Adrenal gland (tissue), 9 donors: ENCODE measurements at regions not wholly inside any gene's neighbourhood (a gene's known extent, or its start where the extent isn't known, plus 50 kb on each side); places are given as distances from the start of the nearest gene placed in this dataset.

Source experiments
- DNase-seq, 7 donors: peaks; one replicate each; pipeline ENCODE4 v3.0.0-alpha.2; 2019 to 2020
- H3K27ac ChIP-seq, 5 donors: fragments of 200-600 bp; sonication (generic) in 4 of 5; 1 replicate in 3 of 5; 2 replicates in 2 of 5; pipeline versions ENCODE4 v1.5.1 to v1.8.0; 2016 to 2020; ENCODE audit warnings: mild to moderate bottlenecking in 1 of 5
- H3K27me3 ChIP-seq: fragments of 200-600 bp; 2 replicates; pipeline ENCODE4 v1.8.0; 2021
- H3K36me3 ChIP-seq, 2 donors: fragments of 200-600 bp; replicated peaks in 1 of 2; 1 replicate in 1 of 2; 2 replicates in 1 of 2; pipeline versions ENCODE4 v1.5.1 to v1.8.0; 2018 to 2022
- H3K4me1 ChIP-seq, 2 donors: fragments of 200-600 bp; replicated peaks in 1 of 2; 1 replicate in 1 of 2; 2 replicates in 1 of 2; pipeline versions ENCODE4 v1.5.1 to v1.8.0; 2018 to 2021
- H3K4me3 ChIP-seq, 4 donors: fragments of 200-600 bp; sonication (generic) in 3 of 4; one replicate each; pipeline ENCODE4 v1.5.1; 2016 to 2018
- H3K9me3 ChIP-seq, 3 donors: fragments of 200-600 bp; sonication (generic) in 1 of 3; replicated peaks in 1 of 3; 1 replicate in 2 of 3; 2 replicates in 1 of 3; pipeline versions ENCODE4 v1.5.1 to v1.8.0; 2016 to 2021
- POLR2A ChIP-seq, 2 donors: fragments of 450-650 bp; IDR thresholded peaks; one replicate each; pipeline ENCODE4 v1.6.1; 2017; ENCODE audit warnings: antibody characterized with exemption in 2 of 2, mild to moderate bottlenecking in 2 of 2, moderate library complexity in 1 of 2
- WGBS, 4 donors: extraction: QIAGEN DNeasy Blood & Tissue Kit in 2 of 4; methylation state at CpG; one replicate each; pipeline versions ENCODE4 v1.1.5 to v1.1.7; 2013 to 2017; 5-methylcytosine and 5-hydroxymethylcytosine counted together
- intact Hi-C, 2 donors: fragments of 100-400 bp; cut with DNase I; formaldehyde crosslinking; loops; one replicate each; pipeline versions ENCODE4 v1.14.1 to v1.15.0; 2022 to 2023
- TF ChIP-seq, protein P1 (sequence below), 6 experiments: fragments of 450-650 bp in 4 of 6; fragments of 200-600 bp in 2 of 6; sonication (generic) in 1 of 6; IDR thresholded peaks; 1 replicate in 5 of 6; 2 replicates in 1 of 6; pipeline versions ENCODE4 v1.5.1 to v1.8.0; 2016 to 2021; ENCODE audit warnings: antibody characterized with exemption in 6 of 6, mild to moderate bottlenecking in 2 of 6, moderate library complexity in 1 of 6
- donor health status: healthy with polysubstance abuse.
- donor health status: Bipolar disorder and iron deficiency.
- donor health status: DM: yes; HTN: yes; CAD: no.
- donor health status: DM: no; HTN: no; CAD: no.
- donor health status: DM: no; HTN: no; CAD: no.

DNA sequence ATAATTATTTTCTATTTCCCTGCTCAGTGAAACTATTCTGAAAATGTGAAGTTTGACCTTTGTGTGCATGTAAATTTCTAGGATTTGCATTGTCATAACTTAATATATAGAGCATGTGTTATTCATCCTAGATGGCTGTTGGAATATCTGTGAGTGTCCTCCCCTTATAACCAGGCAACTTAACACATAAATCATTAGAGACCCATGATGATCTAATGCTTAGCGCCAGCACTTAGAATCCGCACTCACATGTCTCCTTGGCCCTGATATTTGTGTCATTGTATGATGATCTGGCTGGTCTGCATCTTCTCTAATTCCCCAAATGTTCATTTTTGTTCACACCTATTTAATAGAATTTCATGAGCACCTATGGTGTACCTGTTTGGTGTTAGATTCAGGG, 1354.5 kb downstream of the XPNPEP1 start:
- no peaks in the 10 kb centered on the region for H3K27me3 ChIP-seq
- H3K27ac ChIP-seq, result no peak overlapping the region
- TF ChIP-seq, protein P1, sequence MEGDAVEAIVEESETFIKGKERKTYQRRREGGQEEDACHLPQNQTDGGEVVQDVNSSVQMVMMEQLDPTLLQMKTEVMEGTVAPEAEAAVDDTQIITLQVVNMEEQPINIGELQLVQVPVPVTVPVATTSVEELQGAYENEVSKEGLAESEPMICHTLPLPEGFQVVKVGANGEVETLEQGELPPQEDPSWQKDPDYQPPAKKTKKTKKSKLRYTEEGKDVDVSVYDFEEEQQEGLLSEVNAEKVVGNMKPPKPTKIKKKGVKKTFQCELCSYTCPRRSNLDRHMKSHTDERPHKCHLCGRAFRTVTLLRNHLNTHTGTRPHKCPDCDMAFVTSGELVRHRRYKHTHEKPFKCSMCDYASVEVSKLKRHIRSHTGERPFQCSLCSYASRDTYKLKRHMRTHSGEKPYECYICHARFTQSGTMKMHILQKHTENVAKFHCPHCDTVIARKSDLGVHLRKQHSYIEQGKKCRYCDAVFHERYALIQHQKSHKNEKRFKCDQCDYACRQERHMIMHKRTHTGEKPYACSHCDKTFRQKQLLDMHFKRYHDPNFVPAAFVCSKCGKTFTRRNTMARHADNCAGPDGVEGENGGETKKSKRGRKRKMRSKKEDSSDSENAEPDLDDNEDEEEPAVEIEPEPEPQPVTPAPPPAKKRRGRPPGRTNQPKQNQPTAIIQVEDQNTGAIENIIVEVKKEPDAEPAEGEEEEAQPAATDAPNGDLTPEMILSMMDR (IDR thresholded peaks at IDR 0.05), result no peak
- no peak for TF ChIP-seq POLR2A (IDR thresholded peaks at IDR 0.05)
- no peaks in the 10 kb centered on the region for H3K9me3 ChIP-seq
- WGBS, 4 donors, result 77 to 92% (median 86%) methylated on average over 2 of the region's 2 CpGs
- no peaks in the 10 kb centered on the region for H3K4me1 ChIP-seq
- no peaks in the 10 kb centered on the region for H3K36me3 ChIP-seq
- H3K4me3 ChIP-seq, result no peak overlapping the region
- no peak for DNase-seq
- intact Hi-C loops, result no loop called here

DNA sequence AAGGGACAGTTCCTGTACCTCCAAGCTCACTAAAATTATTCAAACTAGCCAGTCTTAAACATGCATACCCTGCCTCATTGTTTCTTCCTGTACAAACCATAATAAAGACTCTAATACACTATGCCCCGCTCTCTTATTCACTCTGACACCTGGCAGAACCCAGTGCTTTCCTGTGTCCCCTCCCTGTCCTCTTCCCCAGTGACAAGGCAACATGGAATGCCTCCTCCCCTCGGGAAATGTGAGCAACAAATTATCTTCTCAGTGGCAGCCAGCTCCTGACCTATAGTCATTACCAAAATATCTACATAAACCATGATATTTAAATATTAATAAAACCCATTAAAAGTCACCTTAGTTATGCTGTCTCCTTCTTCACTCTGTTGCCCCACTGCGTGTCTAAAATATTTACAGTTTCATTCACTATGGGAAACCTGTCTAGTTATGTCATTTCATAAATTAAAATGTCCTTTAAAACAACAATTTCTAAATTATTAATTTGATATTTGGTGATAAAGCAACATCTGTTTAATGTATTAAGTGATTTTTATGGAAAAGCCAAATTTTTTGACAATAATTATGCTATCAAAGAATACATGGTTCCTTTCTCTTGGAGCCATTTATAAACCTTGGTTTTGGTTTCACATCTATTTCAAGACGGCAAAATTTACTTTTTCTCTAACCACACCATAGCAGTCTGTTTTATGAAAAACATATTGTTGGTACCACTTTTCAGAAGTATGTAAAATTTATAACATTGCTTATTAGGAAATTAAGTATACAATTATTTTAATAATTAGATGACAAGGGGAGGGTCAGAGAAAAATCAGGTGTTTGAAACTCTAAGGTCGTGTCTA, 1355.2 kb downstream of the XPNPEP1 start:
- 51 to 60% (median 56%) methylated on average over 5 of the region's 5 CpGs for WGBS, 4 donors
- DNase-seq, result no peak
- no peaks in the 10 kb centered on the region for H3K36me3 ChIP-seq
- H3K27ac ChIP-seq, result no peak overlapping the region
- TF ChIP-seq, protein P1 (IDR thresholded peaks at IDR 0.05), result no peak
- TF ChIP-seq POLR2A (IDR thresholded peaks at IDR 0.05), result no peak
- no peaks in the 10 kb centered on the region for H3K9me3 ChIP-seq
- H3K27me3 ChIP-seq, result no peaks in the 10 kb centered on the region
- no peak overlapping the region for H3K4me3 ChIP-seq
- no peaks in the 10 kb centered on the region for H3K4me1 ChIP-seq
- intact Hi-C loops, result no loop called here

DNA sequence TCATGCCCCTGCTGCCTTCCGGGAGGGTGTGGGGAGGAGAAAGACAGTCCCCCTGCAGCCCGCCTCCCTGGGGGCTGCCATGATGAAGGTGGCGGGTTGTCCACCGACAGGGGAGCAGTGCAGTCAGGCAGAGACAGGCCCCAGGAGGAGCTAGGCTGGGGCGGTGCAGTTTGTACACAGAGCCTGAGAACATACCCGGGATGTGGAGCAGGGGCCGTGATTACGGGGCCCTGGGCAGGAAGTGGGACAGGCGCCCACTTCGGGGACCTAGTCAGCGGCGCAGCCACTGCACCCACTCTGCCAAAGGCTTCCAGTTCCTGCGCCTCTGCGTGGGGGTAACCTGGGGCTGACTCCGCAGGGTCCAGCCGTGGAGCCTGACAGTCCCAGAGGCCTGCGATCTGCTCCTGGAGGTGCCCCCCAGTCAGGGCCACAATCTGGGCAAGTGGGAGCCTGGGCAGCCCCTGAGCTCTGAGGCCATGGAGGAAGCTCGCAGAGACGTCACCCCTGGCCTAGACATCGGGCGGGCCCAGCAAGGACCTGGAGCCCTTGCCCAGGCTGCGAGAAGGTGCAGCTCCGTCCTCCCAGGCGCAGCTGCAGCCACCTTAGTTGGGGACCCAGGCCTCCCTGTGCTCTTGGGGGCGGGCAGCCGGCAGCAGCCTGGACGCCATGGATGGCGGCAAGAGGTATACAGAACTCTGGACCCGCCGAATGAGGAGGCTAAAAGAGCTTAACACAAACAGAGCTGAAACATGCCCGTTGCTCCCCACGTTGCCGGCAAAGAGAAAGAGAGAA, 1356.8 kb downstream of the XPNPEP1 start:
- DNase-seq, result no peak
- no peak overlapping the region for H3K4me3 ChIP-seq
- no peaks in the 10 kb centered on the region for H3K9me3 ChIP-seq
- no peaks in the 10 kb centered on the region for H3K36me3 ChIP-seq
- no peaks in the 10 kb centered on the region for H3K27me3 ChIP-seq
- WGBS, 4 donors, result 79 to 93% (median 89%) methylated on average over 6 to 33 of the region's 33 CpGs
- intact Hi-C loops, result no loop called here
- no peak overlapping the region for H3K27ac ChIP-seq
- TF ChIP-seq POLR2A (IDR thresholded peaks at IDR 0.05), result no peak
- TF ChIP-seq, protein P1 (IDR thresholded peaks at IDR 0.05), result no peak
- no peaks in the 10 kb centered on the region for H3K4me1 ChIP-seq

DNA sequence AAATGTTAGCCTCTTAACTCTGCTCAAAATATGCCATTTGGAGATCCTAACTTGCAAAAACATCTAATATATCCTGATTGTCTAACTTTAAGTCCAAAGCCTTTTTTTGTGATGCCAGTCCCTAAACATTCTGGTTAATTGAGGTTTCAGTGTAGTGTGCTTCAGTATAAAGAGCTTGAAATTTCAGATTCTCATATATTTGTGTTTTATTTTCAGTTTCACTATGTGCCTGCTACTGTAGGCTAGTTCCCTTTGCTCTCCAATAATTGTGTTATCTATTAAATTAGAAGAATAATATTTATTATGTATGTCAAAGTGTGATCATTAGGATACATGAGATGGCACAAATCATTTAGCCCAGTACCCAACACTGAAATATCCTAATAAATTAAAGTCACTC, 1361.2 kb downstream of the XPNPEP1 start:
- H3K4me1 ChIP-seq, result no peaks in the 10 kb centered on the region
- H3K4me3 ChIP-seq, result no peak overlapping the region
- no peaks in the 10 kb centered on the region for H3K27me3 ChIP-seq
- no peaks in the 10 kb centered on the region for H3K36me3 ChIP-seq
- no peak for TF ChIP-seq POLR2A (IDR thresholded peaks at IDR 0.05)
- TF ChIP-seq, protein P1 (IDR thresholded peaks at IDR 0.05), result no peak
- H3K9me3 ChIP-seq, result no peaks in the 10 kb centered on the region
- H3K27ac ChIP-seq, result no peak overlapping the region
- intact Hi-C loops, result no loop called here
- no peak for DNase-seq
